Left colon (tissue), 2 donors: ENCODE measurements at regions not wholly inside any gene's neighbourhood (a gene's known extent, or its start where the extent isn't known, plus 50 kb on each side); places are given as distances from the start of the nearest gene placed in this dataset.
"Not testable (repeated sequence)": the region's sequence is repeated elsewhere in the genome, so short reads cannot be mapped to it uniquely, and the experiment has no call there.

Source experiments
- ATAC-seq: fragments of 200-7000 bp; cut with Tn5 transposase; one replicate; pipeline ENCODE4 v1.9.1; 2020; ENCODE audit warnings: mild to moderate bottlenecking, moderate library complexity
- DNase-seq, 2 donors: peaks; one replicate each; pipeline ENCODE4 v3.0.0-alpha.2; 2020
- intact Hi-C, 2 donors: fragments of 100-400 bp; cut with DNase I in 1 of 2; cut with micrococcal nuclease in 1 of 2; formaldehyde crosslinking; loops; one replicate each; pipeline versions ENCODE4 v1.11.2 to v1.14.0; 2022; cut with DNase I, micrococcal nuclease
- donor health status: DM: no; HTN: no; CAD: no.
- donor health status: DM: yes; HTN: yes; CAD: no.

- no peak for DNase-seq
- ATAC-seq = no peak
- intact Hi-C loops = no loop called here
Measured at GRCh38 chr10:28910956-28911355, 233.6 kb downstream of the BAMBI start.

GRCh38 chr10:28911511-28911910 lies 234.2 kb downstream of the BAMBI start:
- ATAC-seq, intact Hi-C loops, DNase-seq: not testable (repeated sequence)

- intact Hi-C loops = no loop called here
- DNase-seq (no peak), ATAC-seq (no peak)
Measured at GRCh38 chr10:28912017-28912783, 234.9 kb downstream of the BAMBI start.

GRCh38 chr10:28913436-28914237 lies 236.3 kb downstream of the BAMBI start:
- DNase-seq (no peak), ATAC-seq (peak; percentile 15)
- intact Hi-C loops = no loop called here

- no peak for ATAC-seq
Measured at GRCh38 chr10:28914701-28915100, 237.4 kb downstream of the BAMBI start.

GRCh38 chr10:28915989-28916588 lies 238.8 kb downstream of the BAMBI start:
- intact Hi-C loops = no loop called here
- ATAC-seq (peak; percentile 30), DNase-seq (no peak)

More at GRCh38 chr10:28914701-28915100, 237.4 kb downstream of the BAMBI start:
- DNase-seq = no peak
- intact Hi-C loops = no loop called here

GRCh38 chr10:28920091-28920490 lies 242.8 kb downstream of the BAMBI start:
- ATAC-seq (no peak), DNase-seq (no peak)
- intact Hi-C loops = no loop called here

- DNase-seq = no peak
- ATAC-seq = no peak
Measured at GRCh38 chr10:28922127-28922526, 244.8 kb downstream of the BAMBI start.

GRCh38 chr10:28922861-28923260 lies 245.5 kb downstream of the BAMBI start:
- ATAC-seq (no peak), DNase-seq (no peak)
- intact Hi-C loops = no loop called here

More at GRCh38 chr10:28922127-28922526, 244.8 kb downstream of the BAMBI start:
- intact Hi-C loops = no loop called here

- ATAC-seq = no peak
- no peak for DNase-seq
- intact Hi-C loops = no loop called here
Measured at GRCh38 chr10:28924717-28925116, 247.4 kb downstream of the BAMBI start.

GRCh38 chr10:28925121-28925663 lies 247.9 kb downstream of the BAMBI start:
- DNase-seq = no peak
- no peak for ATAC-seq
- intact Hi-C loops = no loop called here

- ATAC-seq = no peak
- DNase-seq = no peak
- intact Hi-C loops = no loop called here
Measured at GRCh38 chr10:28926932-28927331, 249.6 kb downstream of the BAMBI start.

- DNase-seq (no peak), ATAC-seq (no peak)
- intact Hi-C loops = no loop called here
Measured at GRCh38 chr10:28928484-28928883, 251.2 kb downstream of the BAMBI start.

- intact Hi-C loops = no loop called here
- DNase-seq (no peak), ATAC-seq (no peak)
Measured at GRCh38 chr10:28929942-28930341, 252.6 kb downstream of the BAMBI start.

GRCh38 chr10:28930514-28931495 lies 253.5 kb downstream of the BAMBI start:
- no peak for ATAC-seq
- no peak for DNase-seq
- intact Hi-C loops = no loop called here

- intact Hi-C loops = no loop called here
- ATAC-seq (no peak), DNase-seq (no peak)
Measured at GRCh38 chr10:28935061-28935460, 257.7 kb downstream of the BAMBI start.

- no peak for DNase-seq
- no peak for ATAC-seq
- intact Hi-C loops = no loop called here
Measured at GRCh38 chr10:28937959-28938358, 260.6 kb downstream of the BAMBI start.

GRCh38 chr10:28938745-28939144 lies 261.4 kb downstream of the BAMBI start:
- ATAC-seq = no peak
- DNase-seq = no peak
- intact Hi-C loops = no loop called here
